Muscle layer of colon (tissue), 2 donors: ENCODE measurements at regions not wholly inside any gene's neighbourhood (a gene's known extent, or its start where the extent isn't known, plus 50 kb on each side); places are given as distances from the start of the nearest gene placed in this dataset.
"Not testable (repeated sequence)": the region's sequence is repeated elsewhere in the genome, so short reads cannot be mapped to it uniquely, and the experiment has no call there.

ENCODE experiments used
- H3K27ac ChIP-seq: one replicate; pipeline ENCODE4 v1.7.0; 2013; ENCODE audit warnings: low read depth, mild to moderate bottlenecking, low read length, moderate library complexity
- H3K27me3 ChIP-seq, 2 donors: one replicate each; pipeline ENCODE4 v1.7.0; 2013; ENCODE audit warnings: low read length in 2 of 2, mild to moderate bottlenecking in 2 of 2; ENCODE audit not compliant: insufficient read depth in 2 of 2, control insufficient read depth in 1 of 2
- H3K36me3 ChIP-seq: one replicate; pipeline ENCODE4 v1.7.0; 2013; ENCODE audit warnings: mild to moderate bottlenecking, low read length; ENCODE audit not compliant: insufficient read depth
- H3K4me1 ChIP-seq: one replicate; pipeline ENCODE4 v1.7.0; 2013; ENCODE audit warnings: mild to moderate bottlenecking, low read length; ENCODE audit not compliant: insufficient read depth
- H3K4me3 ChIP-seq, 2 donors: one replicate each; pipeline ENCODE4 v1.7.0; 2013; ENCODE audit warnings: low read length in 2 of 2, low read depth in 1 of 2, mild to moderate bottlenecking in 1 of 2, moderate library complexity in 1 of 2
- H3K9ac ChIP-seq: one replicate; pipeline ENCODE4 v1.7.0; 2013; ENCODE audit warnings: low read length
- H3K9me3 ChIP-seq: one replicate; pipeline ENCODE4 v1.7.0; 2013; ENCODE audit warnings: mild to moderate bottlenecking, low read length
- donor health status: abdominal sarcoma.
- donor health status: Adenocarcinoma of cecum.

- H3K36me3 ChIP-seq, result no peaks in the 10 kb centered on the region
- no peaks in the 10 kb centered on the region for H3K4me1 ChIP-seq
- no peak overlapping the region for H3K9ac ChIP-seq
- no peak overlapping the region for H3K27ac ChIP-seq
- H3K9me3 ChIP-seq, result no peaks in the 10 kb centered on the region
- no peak overlapping the region for H3K4me3 ChIP-seq
- H3K27me3 ChIP-seq, result no peaks in the 10 kb centered on the region
Observed at GRCh38 chr10:131041441-131041840, 270.1 kb downstream of the TCERG1L start.

GRCh38 chr10:131042015-131042414 lies 269.5 kb downstream of the TCERG1L start:
- H3K4me3 ChIP-seq, H3K27ac ChIP-seq, H3K9me3 ChIP-seq, H3K27me3 ChIP-seq, H3K4me1 ChIP-seq, H3K9ac ChIP-seq, H3K36me3 ChIP-seq: not testable (repeated sequence)
